ENCODE measurements at regions not wholly inside any gene's neighbourhood (a gene's known extent, or its start where the extent isn't known, plus 50 kb on each side); places are given as distances from the start of the nearest gene placed in this dataset.

GRCh38 chr20:60637801-60638200 lies 614.3 kb upstream of the CDH4 start:
- intact Hi-C loops (cut with DNase I, micrococcal nuclease): no loop called here
- TF ChIP-seq, protein P1, sequence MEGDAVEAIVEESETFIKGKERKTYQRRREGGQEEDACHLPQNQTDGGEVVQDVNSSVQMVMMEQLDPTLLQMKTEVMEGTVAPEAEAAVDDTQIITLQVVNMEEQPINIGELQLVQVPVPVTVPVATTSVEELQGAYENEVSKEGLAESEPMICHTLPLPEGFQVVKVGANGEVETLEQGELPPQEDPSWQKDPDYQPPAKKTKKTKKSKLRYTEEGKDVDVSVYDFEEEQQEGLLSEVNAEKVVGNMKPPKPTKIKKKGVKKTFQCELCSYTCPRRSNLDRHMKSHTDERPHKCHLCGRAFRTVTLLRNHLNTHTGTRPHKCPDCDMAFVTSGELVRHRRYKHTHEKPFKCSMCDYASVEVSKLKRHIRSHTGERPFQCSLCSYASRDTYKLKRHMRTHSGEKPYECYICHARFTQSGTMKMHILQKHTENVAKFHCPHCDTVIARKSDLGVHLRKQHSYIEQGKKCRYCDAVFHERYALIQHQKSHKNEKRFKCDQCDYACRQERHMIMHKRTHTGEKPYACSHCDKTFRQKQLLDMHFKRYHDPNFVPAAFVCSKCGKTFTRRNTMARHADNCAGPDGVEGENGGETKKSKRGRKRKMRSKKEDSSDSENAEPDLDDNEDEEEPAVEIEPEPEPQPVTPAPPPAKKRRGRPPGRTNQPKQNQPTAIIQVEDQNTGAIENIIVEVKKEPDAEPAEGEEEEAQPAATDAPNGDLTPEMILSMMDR (IDR thresholded peaks at IDR 0.05): no peak

GRCh38 chr20:60638430-60639098 lies 613.5 kb upstream of the CDH4 start:
- no peak overlapping the region for H3K4me3 ChIP-seq (ENCODE audit: low read length)
- no peaks in the 10 kb centered on the region for H3K4me1 ChIP-seq (ENCODE audit: insufficient read depth, low read length)
- TF ChIP-seq, protein P1 (IDR thresholded peaks at IDR 0.05): no peak
- Mint-ChIP-seq H3K36me3 (ENCODE audit: low read depth) (no peaks in the 10 kb centered on the region), H3K27me3 (no peaks in the 10 kb centered on the region), H3K4me1 (ENCODE audit: low read depth) (no peaks in the 10 kb centered on the region), H3K9me3 (no peaks in the 10 kb centered on the region), H3K27ac (no peak overlapping the region), H3K4me3 (no peak overlapping the region)
- DNase-seq: no peak
- no peaks in the 10 kb centered on the region for H3K36me3 ChIP-seq (ENCODE audit: insufficient read depth, low read length)
- POLR2A ChIA-PET: no interaction called here
- H3K27ac ChIP-seq (ENCODE audit: low read depth in 1 of 2, low read length in 2 of 2): no peak overlapping the region
- no peaks in the 10 kb centered on the region for H3K27me3 ChIP-seq (ENCODE audit: control insufficient read depth in 1 of 2, insufficient read depth in 2 of 2, low read length in 2 of 2)
- ATAC-seq (ENCODE audit: poor library complexity): no peak
- peaks cover 0 to 7% of the 10 kb centered on the region in 2 experiments for H3K9me3 ChIP-seq (ENCODE audit: control insufficient read depth in 1 of 2, insufficient read depth in 1 of 2, low read length in 2 of 2)
- CTCF ChIA-PET: no interaction called here
- intact Hi-C loops (cut with DNase I, micrococcal nuclease): no loop called here

More at GRCh38 chr20:60637801-60638200, 614.3 kb upstream of the CDH4 start:
- H3K4me3 ChIP-seq (ENCODE audit: low read length): no peak overlapping the region
- no peak overlapping the region for H3K27ac ChIP-seq (ENCODE audit: low read depth in 1 of 2, low read length in 2 of 2)
- Mint-ChIP-seq H3K27ac (no peak overlapping the region), H3K9me3 (no peaks in the 10 kb centered on the region), H3K4me3 (no peak overlapping the region), H3K36me3 (ENCODE audit: low read depth) (no peaks in the 10 kb centered on the region), H3K4me1 (ENCODE audit: low read depth) (no peaks in the 10 kb centered on the region), H3K27me3 (no peaks in the 10 kb centered on the region)
- CTCF ChIA-PET: no interaction called here
- ATAC-seq (ENCODE audit: poor library complexity) (no peak), DNase-seq (no peak)
- peaks cover 0 to 4% of the 10 kb centered on the region in 2 experiments for H3K9me3 ChIP-seq (ENCODE audit: control insufficient read depth in 1 of 2, insufficient read depth in 1 of 2, low read length in 2 of 2)
- H3K27me3 ChIP-seq (ENCODE audit: control insufficient read depth in 1 of 2, insufficient read depth in 2 of 2, low read length in 2 of 2): no peaks in the 10 kb centered on the region
- POLR2A ChIA-PET: no interaction called here
- H3K36me3 ChIP-seq (ENCODE audit: insufficient read depth, low read length): no peaks in the 10 kb centered on the region
- no peaks in the 10 kb centered on the region for H3K4me1 ChIP-seq (ENCODE audit: insufficient read depth, low read length)

DNA sequence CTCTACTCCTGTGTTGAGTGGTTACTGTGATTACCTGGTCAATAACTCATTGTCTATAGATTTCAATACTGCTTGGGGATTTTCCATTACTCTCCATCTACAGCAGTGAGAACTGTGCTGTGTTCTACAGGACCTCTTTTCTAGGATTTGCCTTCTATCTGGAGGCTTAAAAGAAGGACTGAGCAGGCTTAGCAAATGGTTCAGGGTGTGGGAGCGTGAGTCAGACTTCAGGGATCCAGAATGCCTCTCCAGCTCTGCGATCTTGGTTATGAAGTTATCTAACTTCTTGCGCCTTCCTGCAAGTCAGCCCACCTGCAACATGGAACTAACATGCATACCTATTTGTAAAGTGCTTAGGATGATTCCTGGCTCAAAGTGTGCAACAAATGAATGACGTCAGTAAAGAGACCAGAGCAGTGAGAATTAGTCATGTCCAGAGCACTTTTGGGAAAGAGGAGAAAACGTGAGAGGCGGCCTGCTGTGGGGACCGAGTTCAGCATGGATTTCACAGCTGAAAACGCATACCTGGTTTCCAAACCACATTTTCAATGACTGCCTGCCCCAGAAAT lies 610.1 kb upstream of the CDH4 start:
- Mint-ChIP-seq H3K27ac (no peak overlapping the region), H3K4me1 (ENCODE audit: low read depth) (no peaks in the 10 kb centered on the region), H3K4me3 (no peak overlapping the region), H3K36me3 (ENCODE audit: low read depth) (no peaks in the 10 kb centered on the region), H3K27me3 (no peaks in the 10 kb centered on the region), H3K9me3 (peaks cover 2% of the 10 kb centered on the region)
- Histone ChIP-seq H3K9me3 (ENCODE audit: control insufficient read depth in 1 of 2, insufficient read depth in 1 of 2, low read length in 2 of 2) (peaks cover 4 to 9% of the 10 kb centered on the region in 2 experiments), H3K4me1 (ENCODE audit: insufficient read depth, low read length) (no peaks in the 10 kb centered on the region), H3K4me3 (ENCODE audit: low read length) (no peak overlapping the region), H3K27me3 (ENCODE audit: control insufficient read depth in 1 of 2, insufficient read depth in 2 of 2, low read length in 2 of 2) (no peaks in the 10 kb centered on the region), H3K27ac (ENCODE audit: low read depth in 1 of 2, low read length in 2 of 2) (no peak overlapping the region), H3K36me3 (ENCODE audit: insufficient read depth, low read length) (no peaks in the 10 kb centered on the region)
- ChIA-PET POLR2A (no interaction called here), CTCF (no interaction called here)
- TF ChIP-seq, protein P1 (IDR thresholded peaks at IDR 0.05): no peak
- DNase-seq (no peak), ATAC-seq (ENCODE audit: poor library complexity) (no peak)
- intact Hi-C loops (cut with DNase I, micrococcal nuclease): no loop called here

All from CD4-positive, alpha-beta T cell (primary cell).